ENCODE measurements at regions not wholly inside any gene's neighbourhood (a gene's known extent, or its start where the extent isn't known, plus 50 kb on each side); places are given as distances from the start of the nearest gene placed in this dataset.

DNA sequence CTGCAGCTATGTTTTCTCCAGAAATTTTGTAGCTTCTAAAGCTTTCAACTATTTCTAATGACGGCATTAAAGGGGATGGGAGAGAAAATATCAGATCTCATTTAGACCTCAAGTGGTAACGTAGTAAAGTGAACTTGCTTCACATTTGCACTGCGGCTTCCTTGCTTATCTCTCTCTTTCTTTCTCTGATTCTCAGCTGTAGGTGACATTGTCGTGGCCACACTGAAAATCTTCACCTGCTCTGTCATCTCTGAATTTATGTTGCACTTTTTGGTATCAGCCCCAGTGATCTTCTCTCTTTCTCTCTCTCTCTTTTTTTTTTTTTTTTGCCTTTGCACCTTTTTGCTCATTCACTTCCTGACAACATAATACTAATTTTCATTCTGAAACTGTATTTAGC, 254.1 kb upstream of the SATB1 start:
- H3K79me2 ChIP-seq (ENCODE audit: insufficient read depth, low read length) = no peaks in the 10 kb centered on the region
- Mint-ChIP-seq H3K27ac (no peak overlapping the region), H3K36me3 (no peaks in the 10 kb centered on the region), H3K4me1 (no peaks in the 10 kb centered on the region), H3K9me3 (peaks cover 0 to 2% (median 0%) of the 10 kb centered on the region in 7 donors), H3K27me3 (ENCODE audit: low read depth in 3 of 3) (no peaks in the 10 kb centered on the region), H3K4me3 (no peak overlapping the region)
- TF ChIP-seq, protein P1, sequence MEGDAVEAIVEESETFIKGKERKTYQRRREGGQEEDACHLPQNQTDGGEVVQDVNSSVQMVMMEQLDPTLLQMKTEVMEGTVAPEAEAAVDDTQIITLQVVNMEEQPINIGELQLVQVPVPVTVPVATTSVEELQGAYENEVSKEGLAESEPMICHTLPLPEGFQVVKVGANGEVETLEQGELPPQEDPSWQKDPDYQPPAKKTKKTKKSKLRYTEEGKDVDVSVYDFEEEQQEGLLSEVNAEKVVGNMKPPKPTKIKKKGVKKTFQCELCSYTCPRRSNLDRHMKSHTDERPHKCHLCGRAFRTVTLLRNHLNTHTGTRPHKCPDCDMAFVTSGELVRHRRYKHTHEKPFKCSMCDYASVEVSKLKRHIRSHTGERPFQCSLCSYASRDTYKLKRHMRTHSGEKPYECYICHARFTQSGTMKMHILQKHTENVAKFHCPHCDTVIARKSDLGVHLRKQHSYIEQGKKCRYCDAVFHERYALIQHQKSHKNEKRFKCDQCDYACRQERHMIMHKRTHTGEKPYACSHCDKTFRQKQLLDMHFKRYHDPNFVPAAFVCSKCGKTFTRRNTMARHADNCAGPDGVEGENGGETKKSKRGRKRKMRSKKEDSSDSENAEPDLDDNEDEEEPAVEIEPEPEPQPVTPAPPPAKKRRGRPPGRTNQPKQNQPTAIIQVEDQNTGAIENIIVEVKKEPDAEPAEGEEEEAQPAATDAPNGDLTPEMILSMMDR (IDR thresholded peaks at IDR 0.05) = no peak
- no peaks in the 10 kb centered on the region for H4K20me1 ChIP-seq (ENCODE audit: insufficient read depth, low read length)
- H3K27ac ChIP-seq (ENCODE audit: low read depth in 1 of 2, low read length in 2 of 2) = no peak overlapping the region
- H3K27me3 ChIP-seq (ENCODE audit: control insufficient read depth in 2 of 2, insufficient read depth in 2 of 2, low read length in 2 of 2) = no peaks in the 10 kb centered on the region
- H3K9me3 ChIP-seq (replicated peaks in 1 of 2; ENCODE audit: control insufficient read depth in 1 of 2, insufficient read depth in 1 of 2, low read length in 2 of 2) = no peaks in the 10 kb centered on the region
- H3K4me2 ChIP-seq (replicated peaks; ENCODE audit: extremely low read depth, low read length, poor library complexity, severe bottlenecking) = no peak overlapping the region
- no peak overlapping the region for H3K4me3 ChIP-seq (replicated peaks in 1 of 3; ENCODE audit: low read depth in 2 of 3, low read length in 3 of 3)
- H3K4me1 ChIP-seq (ENCODE audit: control insufficient read depth in 1 of 2, insufficient read depth in 2 of 2, low read length in 2 of 2) = no peaks in the 10 kb centered on the region
- no peak overlapping the region for H2AFZ ChIP-seq (ENCODE audit: insufficient read depth, low read depth, low read length, poor library complexity, severe bottlenecking)
- no peaks in the 10 kb centered on the region for H3K36me3 ChIP-seq (replicated peaks in 1 of 2; ENCODE audit: control insufficient read depth in 1 of 2, insufficient read depth in 2 of 2, low read length in 2 of 2)
- intact Hi-C loops (cut with micrococcal nuclease) = no loop called here
- no peak overlapping the region for H3K9ac ChIP-seq (ENCODE audit: insufficient read depth, low read length, poor library complexity, severe bottlenecking)
- 92% methylated on average over 4 of the region's 4 CpGs for WGBS (ENCODE audit: insufficient coverage)
- DNase-seq = no peak

DNA sequence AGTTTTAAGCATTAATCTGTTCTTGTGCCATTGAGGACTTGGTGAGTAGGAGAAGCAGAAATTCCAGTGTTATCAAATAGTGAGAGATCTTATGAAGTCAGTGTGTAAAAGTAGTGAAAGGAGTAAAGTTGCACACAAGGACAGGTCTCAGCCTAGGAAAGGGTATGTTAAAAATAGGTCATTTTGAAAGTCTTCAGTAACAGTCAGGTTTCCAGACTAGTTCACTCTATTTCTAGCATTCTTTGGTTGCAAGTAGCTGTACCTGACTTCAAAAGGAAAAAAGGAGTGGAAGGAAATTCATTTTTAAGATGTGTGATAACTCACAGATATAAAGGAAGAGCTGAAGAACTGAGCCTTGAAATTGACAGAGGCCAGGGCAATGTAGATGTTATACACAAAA, 250.1 kb upstream of the SATB1 start:
- Mint-ChIP-seq H3K4me3 (no peak overlapping the region), H3K36me3 (no peaks in the 10 kb centered on the region), H3K27ac (no peak overlapping the region), H3K27me3 (ENCODE audit: low read depth in 3 of 3) (no peaks in the 10 kb centered on the region), H3K4me1 (no peaks in the 10 kb centered on the region), H3K9me3 (no peaks in the 10 kb centered on the region)
- H3K9me3 ChIP-seq (replicated peaks in 1 of 2; ENCODE audit: control insufficient read depth in 1 of 2, insufficient read depth in 1 of 2, low read length in 2 of 2) = no peaks in the 10 kb centered on the region
- intact Hi-C loops (cut with micrococcal nuclease) = no loop called here
- no peaks in the 10 kb centered on the region for H3K4me1 ChIP-seq (ENCODE audit: control insufficient read depth in 1 of 2, insufficient read depth in 2 of 2, low read length in 2 of 2)
- DNase-seq = no peak
- H2AFZ ChIP-seq (ENCODE audit: insufficient read depth, low read depth, low read length, poor library complexity, severe bottlenecking) = no peak overlapping the region
- H3K4me2 ChIP-seq (replicated peaks; ENCODE audit: extremely low read depth, low read length, poor library complexity, severe bottlenecking) = no peak overlapping the region
- no peaks in the 10 kb centered on the region for H3K79me2 ChIP-seq (ENCODE audit: insufficient read depth, low read length)
- H3K36me3 ChIP-seq (replicated peaks in 1 of 2; ENCODE audit: control insufficient read depth in 1 of 2, insufficient read depth in 2 of 2, low read length in 2 of 2) = no peaks in the 10 kb centered on the region
- no peaks in the 10 kb centered on the region for H4K20me1 ChIP-seq (ENCODE audit: insufficient read depth, low read length)
- no peak overlapping the region for H3K4me3 ChIP-seq (replicated peaks in 1 of 3; ENCODE audit: low read depth in 2 of 3, low read length in 3 of 3)
- no peaks in the 10 kb centered on the region for H3K27me3 ChIP-seq (ENCODE audit: control insufficient read depth in 2 of 2, insufficient read depth in 2 of 2, low read length in 2 of 2)
- no peak overlapping the region for H3K27ac ChIP-seq (ENCODE audit: low read depth in 1 of 2, low read length in 2 of 2)
- TF ChIP-seq, protein P1 (IDR thresholded peaks at IDR 0.05) = no peak
- H3K9ac ChIP-seq (ENCODE audit: insufficient read depth, low read length, poor library complexity, severe bottlenecking) = no peak overlapping the region
